Esophagus muscularis mucosa (tissue), 4 donors: ENCODE measurements at regions not wholly inside any gene's neighbourhood (a gene's known extent, or its start where the extent isn't known, plus 50 kb on each side); places are given as distances from the start of the nearest gene placed in this dataset.

ENCODE experiments used
- EP300 ChIP-seq: sonication (generic); formaldehyde crosslinking; IDR thresholded peaks from one replicate; pipeline ENCODE4 v1.6.1; 2017; ENCODE audit warnings: antibody characterized with exemption
- POLR2AphosphoS5 ChIP-seq, 2 donors: sonication (generic); formaldehyde crosslinking; IDR thresholded peaks; one replicate each; pipeline ENCODE4 v1.6.1; 2017; ENCODE audit warnings: antibody characterized with exemption in 2 of 2
- TF ChIP-seq, protein P1 (sequence below), 3 experiments: fragments of 200-600 bp in 2 of 3; fragments of 450-650 bp in 1 of 3; sonication (generic) in 2 of 3; IDR thresholded peaks; one replicate each; pipeline ENCODE4 v1.5.1; 2017 to 2019; ENCODE audit warnings: antibody characterized with exemption in 3 of 3, mild to moderate bottlenecking in 2 of 3, moderate library complexity in 1 of 3

DNA sequence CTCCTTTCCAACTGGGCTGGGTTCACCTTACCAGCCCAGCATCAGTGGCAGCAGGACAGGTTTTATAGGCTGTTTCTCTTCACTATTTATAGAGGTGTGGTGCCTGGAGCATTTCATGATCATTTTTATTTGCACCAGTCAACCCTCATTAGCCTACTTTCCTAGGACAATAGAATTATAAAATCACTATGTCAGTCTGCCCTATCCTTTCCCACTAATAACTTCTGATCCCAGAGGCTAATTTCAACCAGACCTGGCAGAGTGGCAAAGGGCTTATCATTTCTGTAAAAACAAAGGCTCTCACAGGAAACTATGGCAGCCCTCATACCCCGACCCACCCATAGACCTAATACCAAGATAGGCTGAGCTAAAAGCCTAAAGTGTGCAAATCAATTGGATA, 243.5 kb upstream of the TMEFF2 start:
- TF ChIP-seq POLR2AphosphoS5 (IDR thresholded peaks at IDR 0.05) = no peak
- TF ChIP-seq, protein P1, sequence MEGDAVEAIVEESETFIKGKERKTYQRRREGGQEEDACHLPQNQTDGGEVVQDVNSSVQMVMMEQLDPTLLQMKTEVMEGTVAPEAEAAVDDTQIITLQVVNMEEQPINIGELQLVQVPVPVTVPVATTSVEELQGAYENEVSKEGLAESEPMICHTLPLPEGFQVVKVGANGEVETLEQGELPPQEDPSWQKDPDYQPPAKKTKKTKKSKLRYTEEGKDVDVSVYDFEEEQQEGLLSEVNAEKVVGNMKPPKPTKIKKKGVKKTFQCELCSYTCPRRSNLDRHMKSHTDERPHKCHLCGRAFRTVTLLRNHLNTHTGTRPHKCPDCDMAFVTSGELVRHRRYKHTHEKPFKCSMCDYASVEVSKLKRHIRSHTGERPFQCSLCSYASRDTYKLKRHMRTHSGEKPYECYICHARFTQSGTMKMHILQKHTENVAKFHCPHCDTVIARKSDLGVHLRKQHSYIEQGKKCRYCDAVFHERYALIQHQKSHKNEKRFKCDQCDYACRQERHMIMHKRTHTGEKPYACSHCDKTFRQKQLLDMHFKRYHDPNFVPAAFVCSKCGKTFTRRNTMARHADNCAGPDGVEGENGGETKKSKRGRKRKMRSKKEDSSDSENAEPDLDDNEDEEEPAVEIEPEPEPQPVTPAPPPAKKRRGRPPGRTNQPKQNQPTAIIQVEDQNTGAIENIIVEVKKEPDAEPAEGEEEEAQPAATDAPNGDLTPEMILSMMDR (IDR thresholded peaks at IDR 0.05) = no peak
- TF ChIP-seq EP300 = no peak
